Adrenal gland (tissue), 9 donors: ENCODE measurements at regions not wholly inside any gene's neighbourhood (a gene's known extent, or its start where the extent isn't known, plus 50 kb on each side); places are given as distances from the start of the nearest gene placed in this dataset.

Experiments
- DNase-seq, 7 donors: peaks; one replicate each; pipeline ENCODE4 v3.0.0-alpha.2; 2019 to 2020
- H3K27ac ChIP-seq, 5 donors: fragments of 200-600 bp; sonication (generic) in 4 of 5; 1 replicate in 3 of 5; 2 replicates in 2 of 5; pipeline versions ENCODE4 v1.5.1 to v1.8.0; 2016 to 2020; ENCODE audit warnings: mild to moderate bottlenecking in 1 of 5
- H3K27me3 ChIP-seq: fragments of 200-600 bp; 2 replicates; pipeline ENCODE4 v1.8.0; 2021
- H3K36me3 ChIP-seq, 2 donors: fragments of 200-600 bp; replicated peaks in 1 of 2; 1 replicate in 1 of 2; 2 replicates in 1 of 2; pipeline versions ENCODE4 v1.5.1 to v1.8.0; 2018 to 2022
- H3K4me1 ChIP-seq, 2 donors: fragments of 200-600 bp; replicated peaks in 1 of 2; 1 replicate in 1 of 2; 2 replicates in 1 of 2; pipeline versions ENCODE4 v1.5.1 to v1.8.0; 2018 to 2021
- H3K4me3 ChIP-seq, 4 donors: fragments of 200-600 bp; sonication (generic) in 3 of 4; one replicate each; pipeline ENCODE4 v1.5.1; 2016 to 2018
- H3K9me3 ChIP-seq, 3 donors: fragments of 200-600 bp; sonication (generic) in 1 of 3; replicated peaks in 1 of 3; 1 replicate in 2 of 3; 2 replicates in 1 of 3; pipeline versions ENCODE4 v1.5.1 to v1.8.0; 2016 to 2021
- CTCF ChIP-seq, 6 experiments: fragments of 450-650 bp in 4 of 6; fragments of 200-600 bp in 2 of 6; sonication (generic) in 1 of 6; IDR thresholded peaks; 1 replicate in 5 of 6; 2 replicates in 1 of 6; pipeline versions ENCODE4 v1.5.1 to v1.8.0; 2016 to 2021; ENCODE audit warnings: antibody characterized with exemption in 6 of 6, mild to moderate bottlenecking in 2 of 6, moderate library complexity in 1 of 6
- POLR2A ChIP-seq, 2 donors: fragments of 450-650 bp; IDR thresholded peaks; one replicate each; pipeline ENCODE4 v1.6.1; 2017; ENCODE audit warnings: antibody characterized with exemption in 2 of 2, mild to moderate bottlenecking in 2 of 2, moderate library complexity in 1 of 2
- WGBS, 4 donors: extraction: QIAGEN DNeasy Blood & Tissue Kit in 2 of 4; methylation state at CpG; one replicate each; pipeline versions ENCODE4 v1.1.5 to v1.1.7; 2013 to 2017; 5-methylcytosine and 5-hydroxymethylcytosine counted together
- intact Hi-C, 2 donors: fragments of 100-400 bp; cut with DNase I; formaldehyde crosslinking; loops; one replicate each; pipeline versions ENCODE4 v1.14.1 to v1.15.0; 2022 to 2023
- donor health status: healthy with polysubstance abuse.
- donor health status: Bipolar disorder and iron deficiency.
- donor health status: DM: yes; HTN: yes; CAD: no.
- donor health status: DM: no; HTN: no; CAD: no.
- donor health status: DM: no; HTN: no; CAD: no.

- no peak for DNase-seq
- 64 to 84% (median 72%) methylated on average over 4 of the region's 4 CpGs for WGBS, 4 donors
- no peaks in the 10 kb centered on the region for H3K9me3 ChIP-seq
- no peak for TF ChIP-seq CTCF (IDR thresholded peaks at IDR 0.05)
- TF ChIP-seq POLR2A (IDR thresholded peaks at IDR 0.05) = no peak
- intact Hi-C loops = no loop called here
- no peaks in the 10 kb centered on the region for H3K27me3 ChIP-seq
- H3K36me3 ChIP-seq = no peaks in the 10 kb centered on the region
- H3K4me3 ChIP-seq = no peak overlapping the region
- H3K27ac ChIP-seq = no peak overlapping the region
- H3K4me1 ChIP-seq = no peaks in the 10 kb centered on the region
These were observed 692.5 kb downstream of the TOX3 start for GRCh38 chr16:51854401-51854951.

- Histone ChIP-seq H3K36me3 (no peaks in the 10 kb centered on the region), H3K4me1 (no peaks in the 10 kb centered on the region), H3K27me3 (no peaks in the 10 kb centered on the region), H3K4me3 (no peak overlapping the region), H3K27ac (no peak overlapping the region), H3K9me3 (no peaks in the 10 kb centered on the region)
- intact Hi-C loops = no loop called here
- 36 to 63% (median 47%) methylated on average over 1 of the region's 1 CpG for WGBS, 4 donors
- no peak for DNase-seq
- TF ChIP-seq POLR2A (IDR thresholded peaks at IDR 0.05) (no peak), CTCF (IDR thresholded peaks at IDR 0.05) (no peak)
These were observed 693.4 kb downstream of the TOX3 start for GRCh38 chr16:51853586-51853985.

GRCh38 chr16:51852892-51853291, 694.1 kb downstream of the TOX3 start:
- no peak overlapping the region for H3K4me3 ChIP-seq
- no peaks in the 10 kb centered on the region for H3K4me1 ChIP-seq
- DNase-seq = no peak
- H3K36me3 ChIP-seq = no peaks in the 10 kb centered on the region
- 69 to 90% (median 73%) methylated on average over 1 of the region's 1 CpG for WGBS, 4 donors
- intact Hi-C loops = no loop called here
- H3K27ac ChIP-seq = no peak overlapping the region
- TF ChIP-seq POLR2A (IDR thresholded peaks at IDR 0.05) (no peak), CTCF (IDR thresholded peaks at IDR 0.05) (no peak)
- no peaks in the 10 kb centered on the region for H3K27me3 ChIP-seq
- H3K9me3 ChIP-seq = no peaks in the 10 kb centered on the region

GRCh38 chr16:51851111-51851510, 695.8 kb downstream of the TOX3 start:
- no peak for TF ChIP-seq POLR2A (IDR thresholded peaks at IDR 0.05)
- TF ChIP-seq CTCF (IDR thresholded peaks at IDR 0.05) = no peak
- H3K4me3 ChIP-seq = no peak overlapping the region
- no peak overlapping the region for H3K27ac ChIP-seq
- H3K36me3 ChIP-seq = no peaks in the 10 kb centered on the region
- 76 to 91% (median 81%) methylated on average over 3 of the region's 3 CpGs for WGBS, 4 donors
- intact Hi-C loops = no loop called here
- H3K4me1 ChIP-seq = no peaks in the 10 kb centered on the region
- H3K27me3 ChIP-seq = no peaks in the 10 kb centered on the region
- no peak for DNase-seq
- H3K9me3 ChIP-seq = no peaks in the 10 kb centered on the region
